Ascending aorta (tissue), 2 donors: ENCODE measurements at regions not wholly inside any gene's neighbourhood (a gene's known extent, or its start where the extent isn't known, plus 50 kb on each side); places are given as distances from the start of the nearest gene placed in this dataset.

Experiments
- DNase-seq, 2 donors: peaks; one replicate each; pipeline ENCODE4 v3.0.0-alpha.2; 2019; ENCODE audit warnings: low spot score in 2 of 2
- H3K27ac ChIP-seq, 2 donors: fragments of 200-600 bp; sonication (generic); one replicate each; pipeline ENCODE4 v1.5.1; 2016 to 2017; ENCODE audit warnings: mild to moderate bottlenecking in 1 of 2
- H3K27me3 ChIP-seq: fragments of 200-600 bp; sonication (generic); one replicate; pipeline ENCODE4 v1.5.1; 2017
- H3K36me3 ChIP-seq, 2 donors: fragments of 200-600 bp; sonication (generic); one replicate each; pipeline ENCODE4 v1.5.1; 2016
- H3K4me1 ChIP-seq, 2 donors: fragments of 200-600 bp; sonication (generic); one replicate each; pipeline ENCODE4 v1.5.1; 2016 to 2017; ENCODE audit warnings: mild to moderate bottlenecking in 1 of 2
- H3K4me3 ChIP-seq, 2 donors: fragments of 200-600 bp; sonication (generic); one replicate each; pipeline ENCODE4 v1.5.1; 2016 to 2017; ENCODE audit warnings: mild to moderate bottlenecking in 1 of 2
- H3K9me3 ChIP-seq, 2 donors: fragments of 200-600 bp; sonication (generic); one replicate each; pipeline ENCODE4 v1.5.1; 2016
- intact Hi-C: fragments of 100-400 bp; cut with DNase I; formaldehyde crosslinking; loops from one replicate; pipeline ENCODE4 v1.15.1; 2023
- TF ChIP-seq, protein P1 (sequence below), 3 experiments: fragments of 200-600 bp in 2 of 3; fragments of 450-650 bp in 1 of 3; sonication (generic) in 2 of 3; IDR thresholded peaks; one replicate each; pipeline ENCODE4 v1.5.1; 2016 to 2019; ENCODE audit warnings: antibody characterized with exemption in 3 of 3, mild to moderate bottlenecking in 1 of 3, moderate library complexity in 1 of 3

DNA sequence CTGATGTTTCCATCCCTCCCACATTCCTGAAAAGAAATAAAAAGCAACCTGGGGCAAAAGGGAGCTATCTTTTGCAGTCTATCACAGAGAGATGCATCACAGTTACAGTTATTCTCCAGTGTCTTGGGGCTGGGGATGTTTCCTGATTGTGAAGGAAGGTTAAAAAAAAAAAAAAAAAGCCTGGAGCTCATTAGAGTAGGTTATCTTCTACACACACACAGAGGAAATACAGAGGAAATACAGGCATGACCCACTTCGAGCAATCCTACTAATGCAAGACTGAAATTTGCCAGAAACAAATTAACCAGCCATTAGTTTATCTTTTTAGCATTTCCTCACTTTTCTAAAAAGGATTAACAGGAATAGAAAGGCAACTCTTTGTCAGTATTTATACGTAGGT, 89.4 kb upstream of the CLMP start:
- no peak overlapping the region for H3K27ac ChIP-seq
- H3K27me3 ChIP-seq, result no peaks in the 10 kb centered on the region
- no peaks in the 10 kb centered on the region for H3K9me3 ChIP-seq
- H3K4me1 ChIP-seq, result no peaks in the 10 kb centered on the region
- TF ChIP-seq, protein P1, sequence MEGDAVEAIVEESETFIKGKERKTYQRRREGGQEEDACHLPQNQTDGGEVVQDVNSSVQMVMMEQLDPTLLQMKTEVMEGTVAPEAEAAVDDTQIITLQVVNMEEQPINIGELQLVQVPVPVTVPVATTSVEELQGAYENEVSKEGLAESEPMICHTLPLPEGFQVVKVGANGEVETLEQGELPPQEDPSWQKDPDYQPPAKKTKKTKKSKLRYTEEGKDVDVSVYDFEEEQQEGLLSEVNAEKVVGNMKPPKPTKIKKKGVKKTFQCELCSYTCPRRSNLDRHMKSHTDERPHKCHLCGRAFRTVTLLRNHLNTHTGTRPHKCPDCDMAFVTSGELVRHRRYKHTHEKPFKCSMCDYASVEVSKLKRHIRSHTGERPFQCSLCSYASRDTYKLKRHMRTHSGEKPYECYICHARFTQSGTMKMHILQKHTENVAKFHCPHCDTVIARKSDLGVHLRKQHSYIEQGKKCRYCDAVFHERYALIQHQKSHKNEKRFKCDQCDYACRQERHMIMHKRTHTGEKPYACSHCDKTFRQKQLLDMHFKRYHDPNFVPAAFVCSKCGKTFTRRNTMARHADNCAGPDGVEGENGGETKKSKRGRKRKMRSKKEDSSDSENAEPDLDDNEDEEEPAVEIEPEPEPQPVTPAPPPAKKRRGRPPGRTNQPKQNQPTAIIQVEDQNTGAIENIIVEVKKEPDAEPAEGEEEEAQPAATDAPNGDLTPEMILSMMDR (IDR thresholded peaks at IDR 0.05), result no peak
- no peak for DNase-seq
- intact Hi-C loops, result no loop called here
- H3K36me3 ChIP-seq, result no peaks in the 10 kb centered on the region
- H3K4me3 ChIP-seq, result no peak overlapping the region

DNA sequence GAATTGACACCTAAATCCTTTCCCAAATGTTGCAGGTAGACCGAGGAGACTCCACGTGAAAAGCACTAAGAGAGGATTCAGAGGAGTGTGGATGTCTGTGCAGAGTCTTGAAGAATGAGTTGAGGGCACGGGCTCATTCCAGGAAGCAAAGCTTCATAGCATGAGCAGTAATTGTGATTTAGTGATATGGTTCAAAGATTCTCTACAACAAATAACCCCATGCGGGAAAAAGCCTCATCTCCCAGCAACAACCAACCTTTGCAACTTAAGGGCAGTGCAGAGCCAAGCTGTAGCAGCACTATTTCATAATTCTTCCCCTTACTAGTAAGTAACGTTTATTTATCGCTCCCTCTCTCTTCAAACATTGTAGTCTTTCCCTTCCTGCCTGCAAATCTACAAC, 87.5 kb upstream of the CLMP start:
- no peaks in the 10 kb centered on the region for H3K36me3 ChIP-seq
- no peaks in the 10 kb centered on the region for H3K4me1 ChIP-seq
- H3K27ac ChIP-seq, result no peak overlapping the region
- no peaks in the 10 kb centered on the region for H3K9me3 ChIP-seq
- TF ChIP-seq, protein P1 (IDR thresholded peaks at IDR 0.05), result no peak
- DNase-seq, result no peak
- intact Hi-C loops, result no loop called here
- no peak overlapping the region for H3K4me3 ChIP-seq
- H3K27me3 ChIP-seq, result no peaks in the 10 kb centered on the region

DNA sequence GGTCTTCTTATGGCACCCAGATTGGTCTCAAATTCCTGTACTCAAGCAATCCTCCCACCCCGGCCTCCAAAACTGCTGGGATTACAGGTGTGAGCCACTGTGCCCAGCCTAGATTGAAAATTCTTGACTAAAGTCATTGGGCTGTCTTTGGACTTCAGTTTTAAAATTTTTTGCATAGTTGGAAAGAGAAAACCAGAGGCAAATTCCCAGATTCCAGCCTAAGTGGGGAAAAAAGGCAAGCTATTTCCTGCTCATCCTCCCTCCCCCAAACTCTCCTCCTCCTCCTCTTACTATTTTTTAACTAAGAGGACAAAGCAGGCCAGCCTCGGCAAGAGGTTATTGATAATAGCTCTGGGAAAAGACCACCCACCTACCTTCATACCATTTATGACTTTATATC, 78.6 kb upstream of the CLMP start:
- H3K27ac ChIP-seq, result no peak overlapping the region
- intact Hi-C loops, result no loop called here
- DNase-seq, result no peak
- no peaks in the 10 kb centered on the region for H3K9me3 ChIP-seq
- TF ChIP-seq, protein P1 (IDR thresholded peaks at IDR 0.05), result no peak
- no peaks in the 10 kb centered on the region for H3K4me1 ChIP-seq
- H3K36me3 ChIP-seq, result no peaks in the 10 kb centered on the region
- no peaks in the 10 kb centered on the region for H3K27me3 ChIP-seq
- H3K4me3 ChIP-seq, result no peak overlapping the region

DNA sequence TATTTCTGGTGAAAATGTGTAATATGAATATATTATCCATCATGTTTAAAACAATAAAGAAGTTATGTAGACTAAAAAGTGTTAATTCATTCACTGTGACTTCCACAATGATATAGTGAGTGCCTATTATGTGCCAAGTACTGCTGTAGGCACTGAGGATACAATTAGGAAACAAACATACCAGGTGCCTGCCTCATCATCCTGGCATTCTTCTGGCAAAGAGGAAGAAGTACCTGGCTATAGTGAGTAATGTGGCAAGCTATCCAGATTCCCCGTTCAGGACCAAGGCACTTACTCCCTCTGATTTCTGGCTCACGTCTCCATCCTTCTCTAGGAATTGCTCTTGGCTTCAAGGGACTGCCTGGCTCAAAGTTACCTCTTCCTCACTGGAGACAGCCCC, 77.5 kb upstream of the CLMP start:
- Histone ChIP-seq H3K27ac (no peak overlapping the region), H3K9me3 (no peaks in the 10 kb centered on the region), H3K4me3 (no peak overlapping the region), H3K27me3 (no peaks in the 10 kb centered on the region), H3K36me3 (no peaks in the 10 kb centered on the region), H3K4me1 (no peaks in the 10 kb centered on the region)
- intact Hi-C loops, result no loop called here
- no peak for DNase-seq
- TF ChIP-seq, protein P1 (IDR thresholded peaks at IDR 0.05), result no peak

DNA sequence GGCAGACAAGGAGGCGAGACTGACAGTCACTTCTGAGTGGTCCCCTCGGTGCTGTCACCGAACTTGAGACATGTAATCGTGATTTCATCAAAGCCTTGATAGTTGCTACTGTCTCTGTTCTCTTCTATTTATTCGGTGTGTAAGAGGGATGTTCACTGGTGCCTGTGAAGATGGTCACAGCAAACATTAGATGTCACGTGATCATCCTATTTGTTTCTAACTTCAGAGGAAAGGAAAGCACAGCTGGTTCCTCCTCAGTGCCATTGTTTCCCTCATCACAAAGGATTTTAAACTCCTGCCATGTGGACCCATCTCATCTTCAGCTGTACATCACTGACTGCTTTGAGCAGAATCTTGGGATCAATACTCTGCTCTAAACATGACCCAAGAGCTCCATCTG, 73.1 kb upstream of the CLMP start:
- intact Hi-C loops, result no loop called here
- Histone ChIP-seq H3K36me3 (no peaks in the 10 kb centered on the region), H3K27ac (no peak overlapping the region), H3K9me3 (no peaks in the 10 kb centered on the region), H3K27me3 (no peaks in the 10 kb centered on the region), H3K4me3 (no peak overlapping the region), H3K4me1 (no peaks in the 10 kb centered on the region)
- TF ChIP-seq, protein P1 (IDR thresholded peaks at IDR 0.05), result no peak
- no peak for DNase-seq

DNA sequence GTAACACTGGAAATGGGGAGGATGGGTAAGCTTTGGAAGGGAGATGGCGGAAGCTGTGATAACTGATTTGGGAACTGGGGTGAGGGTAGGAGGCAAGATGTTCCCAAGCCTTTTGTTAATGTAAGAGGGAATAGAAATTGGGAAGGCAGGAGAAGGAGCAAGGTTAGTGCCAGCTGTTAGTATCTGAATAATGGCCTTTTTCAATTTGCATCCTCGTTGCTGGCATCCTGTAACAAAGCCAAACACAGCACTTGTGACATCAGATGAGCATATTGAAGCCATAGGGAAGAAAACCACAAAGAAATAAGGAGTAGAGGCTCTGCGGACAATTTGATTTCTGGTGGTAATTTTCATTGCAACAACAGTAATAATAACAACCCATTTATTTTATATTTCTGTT, 70.9 kb upstream of the CLMP start:
- H3K36me3 ChIP-seq, result no peaks in the 10 kb centered on the region
- no peaks in the 10 kb centered on the region for H3K27me3 ChIP-seq
- no peaks in the 10 kb centered on the region for H3K4me1 ChIP-seq
- intact Hi-C loops, result no loop called here
- H3K4me3 ChIP-seq, result no peak overlapping the region
- H3K9me3 ChIP-seq, result no peaks in the 10 kb centered on the region
- TF ChIP-seq, protein P1 (IDR thresholded peaks at IDR 0.05), result no peak
- H3K27ac ChIP-seq, result no peak overlapping the region
- DNase-seq, result no peak
